AG09309 (cell line): ENCODE measurements at regions not wholly inside any gene's neighbourhood (a gene's known extent, or its start where the extent isn't known, plus 50 kb on each side); places are given as distances from the start of the nearest gene placed in this dataset.

Experiments
- DNase-seq: peaks from one replicate; pipeline ENCODE4 v3.0.0-alpha.2; 2010; ENCODE audit warnings: low read depth
- H3K4me3 ChIP-seq: 2 replicates; pipeline ENCODE4 v1.5.1; 2011; ENCODE audit warnings: mild to moderate bottlenecking, low read depth, low read length, moderate library complexity; ENCODE audit not compliant: control insufficient read depth
- CTCF ChIP-seq: IDR thresholded peaks from 2 replicates; pipeline ENCODE4 v1.5.1; 2011; ENCODE audit warnings: mild to moderate bottlenecking, low read depth, low read length, inconsistent platforms; ENCODE audit not compliant: insufficient read depth, control insufficient read depth; ENCODE audit errors: missing control alignments

- no peak for TF ChIP-seq CTCF
These were observed 89.1 kb upstream of the VSTM2B start for GRCh38 chr19:29436591-29437103.

GRCh38 chr19:29439021-29439420 is 86.8 kb upstream of the VSTM2B start:
- no peak for DNase-seq
- TF ChIP-seq CTCF: no peak
- H3K4me3 ChIP-seq: no peak overlapping the region

More at GRCh38 chr19:29436591-29437103, 89.1 kb upstream of the VSTM2B start:
- H3K4me3 ChIP-seq: no peak overlapping the region
- no peak for DNase-seq

- no peak for DNase-seq
- H3K4me3 ChIP-seq: no peak overlapping the region
- no peak for TF ChIP-seq CTCF
These were observed 85.9 kb upstream of the VSTM2B start for GRCh38 chr19:29439688-29440550.

- no peak for TF ChIP-seq CTCF
- no peak overlapping the region for H3K4me3 ChIP-seq
These were observed 83.7 kb upstream of the VSTM2B start for GRCh38 chr19:29442094-29442493.

GRCh38 chr19:29442910-29443309 is 82.9 kb upstream of the VSTM2B start:
- no peak for TF ChIP-seq CTCF
- no peak for DNase-seq
- no peak overlapping the region for H3K4me3 ChIP-seq

More at GRCh38 chr19:29442094-29442493, 83.7 kb upstream of the VSTM2B start:
- no peak for DNase-seq

GRCh38 chr19:29445246-29445645 is 80.5 kb upstream of the VSTM2B start:
- H3K4me3 ChIP-seq: no peak overlapping the region
- no peak for TF ChIP-seq CTCF
- no peak for DNase-seq
